ENCODE measurements at regions not wholly inside any gene's neighbourhood (a gene's known extent, or its start where the extent isn't known, plus 50 kb on each side); places are given as distances from the start of the nearest gene placed in this dataset.
"Not testable (repeated sequence)": the region's sequence is repeated elsewhere in the genome, so short reads cannot be mapped to it uniquely, and the experiment has no call there.

- Histone ChIP-seq H3K79me2 (ENCODE audit: control insufficient read depth, insufficient read depth, low read length) (no peaks in the 10 kb centered on the region), H3K4me1 (ENCODE audit: control insufficient read depth, insufficient read depth, low read length) (no peaks in the 10 kb centered on the region), H3K4me2 (ENCODE audit: control insufficient read depth, insufficient read depth) (no peak overlapping the region), H3K27ac (ENCODE audit: control insufficient read depth, insufficient read depth) (no peak overlapping the region), H3K36me3 (ENCODE audit: control insufficient read depth in 2 of 2, insufficient read depth in 2 of 2, low read length in 1 of 2) (no peaks in the 10 kb centered on the region), H3K27me3 (replicated peaks in 1 of 2; ENCODE audit: control insufficient read depth in 2 of 2, insufficient read depth in 2 of 2, low read length in 1 of 2) (no peaks in the 10 kb centered on the region), H2AFZ (ENCODE audit: control insufficient read depth, low read depth, low read length) (no peak overlapping the region), H3K9ac (ENCODE audit: control insufficient read depth, insufficient read depth, low read length) (no peak overlapping the region), H3K4me3 (no peak overlapping the region), H4K20me1 (ENCODE audit: control insufficient read depth, insufficient read depth) (no peaks in the 10 kb centered on the region), H3K9me3 (replicated peaks; ENCODE audit: control insufficient read depth, insufficient read depth, low read length) (no peaks in the 10 kb centered on the region)
- ChIA-PET SMC1A (ENCODE audit: uncharacterized antibody, unreplicated experiment) (interaction anchor here (1.8 kb wide), 1 partner anchor 15 kb away, joined by 4 read pairs; no protein-coding TSS in a partner anchor), RAD21 (ENCODE audit: unreplicated experiment) (interaction anchor here (0.7 kb wide), 1 partner anchor 122 kb away, joined by 3 read pairs; no protein-coding TSS in a partner anchor), POLR2A (no interaction called here), CTCF (interaction anchor here (0.6 kb wide), 1 partner anchor 11 kb away, joined by 6 read pairs; no protein-coding TSS in a partner anchor)
- no peak for TF ChIP-seq FOXK2 (IDR thresholded peaks at IDR 0.05)
- TF ChIP-seq SIX5 (IDR thresholded peaks at IDR 0.05; ENCODE audit: low read depth, low read length, severe bottlenecking): no peak
- TF ChIP-seq ETV6 (conservative IDR thresholded peaks at IDR 0.05 in 1 of 2, IDR thresholded peaks at IDR 0.05 in 1 of 2; ENCODE audit: borderline replicate concordance in 1 of 2, low read depth in 1 of 2): no peak
- TF ChIP-seq MTA2 (IDR thresholded peaks at IDR 0.05; ENCODE audit: low read depth): no peak
- no peak for TF ChIP-seq SMARCA5 (IDR thresholded peaks at IDR 0.05)
- no peak for TF ChIP-seq MXI1 (IDR thresholded peaks at IDR 0.05; ENCODE audit: low read depth, low read length)
- no peak for TF ChIP-seq TCF7 (IDR thresholded peaks at IDR 0.05; ENCODE audit: borderline replicate concordance)
- no peak for TF ChIP-seq BMI1 (IDR thresholded peaks at IDR 0.05; ENCODE audit: borderline replicate concordance)
- TF ChIP-seq JUNB (IDR thresholded peaks at IDR 0.05): no peak
- no peak for TF ChIP-seq IRF5 (IDR thresholded peaks at IDR 0.05; ENCODE audit: borderline replicate concordance)
- TF ChIP-seq ZBED1 (IDR thresholded peaks at IDR 0.05; ENCODE audit: borderline replicate concordance): no peak
- TF ChIP-seq CEBPB (IDR thresholded peaks at IDR 0.05; ENCODE audit: borderline replicate concordance in 1 of 2, low read depth in 2 of 2, low read length in 2 of 2): no peak
- no peak for TF ChIP-seq NFXL1 (IDR thresholded peaks at IDR 0.05; ENCODE audit: borderline replicate concordance)
- no peak for TF ChIP-seq POLR2AphosphoS5 (IDR thresholded peaks at IDR 0.05; ENCODE audit: low read length)
- no peak for TF ChIP-seq IRF4 (IDR thresholded peaks at IDR 0.05; ENCODE audit: low read depth, low read length)
- no peak for TF ChIP-seq USF1 (IDR thresholded peaks at IDR 0.05; ENCODE audit: borderline replicate concordance, extremely low read length, insufficient read depth, low read depth, low read length)
- ATAC-seq (no peak), FAIRE-seq (no peak), DNase-seq (ENCODE audit: low read depth, low spot score) (no peak)
- in situ Hi-C loops (cut with MboI): no loop called here
- intact Hi-C loops (cut with micrococcal nuclease; ENCODE audit: unreplicated experiment): no loop called here
- 30% methylated on average over 3 of the region's 3 CpGs for WGBS (ENCODE audit: insufficient coverage, insufficient replicate concordance, low lambda C conversion rate, missing lambda C conversion rate)
- no TSS peak for BruUV-seq (replicated peaks)
Measured at GRCh38 chrX:17976955-17977354, 115.9 kb upstream of the RAI2 start.

GRCh38 chrX:17975349-17975748, 114.3 kb upstream of the RAI2 start:
- H3K9me3 ChIP-seq (replicated peaks; ENCODE audit: control insufficient read depth, insufficient read depth, low read length); H2AFZ ChIP-seq (ENCODE audit: control insufficient read depth, low read depth, low read length); in situ Hi-C loops (cut with MboI); POLR2A ChIA-PET; H3K36me3 ChIP-seq (ENCODE audit: control insufficient read depth in 2 of 2, insufficient read depth in 2 of 2, low read length in 1 of 2); H3K9ac ChIP-seq (ENCODE audit: control insufficient read depth, insufficient read depth, low read length); DNase-seq (ENCODE audit: low read depth, low spot score); FAIRE-seq; RAD21 ChIA-PET (ENCODE audit: unreplicated experiment); ATAC-seq; H3K79me2 ChIP-seq (ENCODE audit: control insufficient read depth, insufficient read depth, low read length); BruUV-seq (replicated peaks); H3K4me1 ChIP-seq (ENCODE audit: control insufficient read depth, insufficient read depth, low read length); CTCF ChIA-PET; H4K20me1 ChIP-seq (ENCODE audit: control insufficient read depth, insufficient read depth); H3K27ac ChIP-seq (ENCODE audit: control insufficient read depth, insufficient read depth); H3K4me2 ChIP-seq (ENCODE audit: control insufficient read depth, insufficient read depth); H3K4me3 ChIP-seq; intact Hi-C loops (cut with micrococcal nuclease; ENCODE audit: unreplicated experiment); H3K27me3 ChIP-seq (replicated peaks in 1 of 2; ENCODE audit: control insufficient read depth in 2 of 2, insufficient read depth in 2 of 2, low read length in 1 of 2): not testable (repeated sequence)
- WGBS (ENCODE audit: insufficient coverage, insufficient replicate concordance, low lambda C conversion rate, missing lambda C conversion rate): 44% methylated on average over 5 of the region's 5 CpGs
- SMC1A ChIA-PET (ENCODE audit: uncharacterized antibody, unreplicated experiment): interaction anchor here (1.8 kb wide), 1 partner anchor 13 kb away, joined by 4 read pairs; no protein-coding TSS in a partner anchor
